NCI-H146 (cell line): ENCODE measurements at regions not wholly inside any gene's neighbourhood (a gene's known extent, or its start where the extent isn't known, plus 50 kb on each side); places are given as distances from the start of the nearest gene placed in this dataset.

Experiments
- DNase-seq: peaks from one replicate; lab custom pipeline; 2025; lab: John Stamatoyannopoulos, UW

DNA sequence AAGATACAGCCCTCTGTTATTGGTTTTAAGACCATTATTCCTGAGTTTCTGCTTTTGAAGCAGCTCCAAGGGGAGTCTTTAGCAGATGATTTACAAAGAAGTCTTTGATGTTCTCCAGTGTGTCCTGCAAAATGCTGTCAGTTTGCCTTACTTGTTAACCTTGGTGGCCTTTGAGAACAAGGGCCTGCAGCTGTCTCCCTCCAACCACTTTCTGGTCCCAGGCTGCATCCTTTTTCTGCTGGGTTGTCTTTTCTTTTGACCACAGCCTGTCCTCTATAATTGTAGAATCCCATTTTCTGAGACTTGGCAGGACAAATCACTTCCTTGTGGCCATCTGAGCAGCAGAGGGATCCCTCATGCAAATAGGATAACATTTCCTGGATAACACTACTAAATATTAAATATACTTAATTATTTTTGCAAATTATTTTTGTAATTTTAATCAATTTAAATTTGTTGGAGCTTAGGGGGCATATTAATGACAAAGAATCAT lies 281.4 kb downstream of the DMRT2 start:
- DNase-seq = no peak

DNA sequence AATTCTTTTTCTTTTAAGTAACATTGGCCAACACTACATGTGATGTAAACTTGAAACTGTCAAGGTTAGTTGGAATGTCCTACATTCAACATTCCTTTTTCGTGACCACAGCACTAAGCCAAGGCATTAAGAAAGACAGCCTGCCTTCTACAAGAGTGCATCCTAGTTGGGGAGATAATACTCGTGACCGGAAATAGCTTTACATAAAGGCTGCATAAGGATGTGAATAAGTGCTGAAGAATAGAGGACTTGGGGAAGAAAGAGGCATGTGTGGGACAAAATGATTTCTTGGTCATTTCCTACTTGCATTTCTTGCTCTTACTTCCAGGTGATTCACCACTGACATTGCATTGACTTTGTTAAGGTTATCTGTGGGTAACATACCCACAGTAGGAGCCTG lies 282.0 kb downstream of the DMRT2 start:
- DNase-seq = no peak

DNA sequence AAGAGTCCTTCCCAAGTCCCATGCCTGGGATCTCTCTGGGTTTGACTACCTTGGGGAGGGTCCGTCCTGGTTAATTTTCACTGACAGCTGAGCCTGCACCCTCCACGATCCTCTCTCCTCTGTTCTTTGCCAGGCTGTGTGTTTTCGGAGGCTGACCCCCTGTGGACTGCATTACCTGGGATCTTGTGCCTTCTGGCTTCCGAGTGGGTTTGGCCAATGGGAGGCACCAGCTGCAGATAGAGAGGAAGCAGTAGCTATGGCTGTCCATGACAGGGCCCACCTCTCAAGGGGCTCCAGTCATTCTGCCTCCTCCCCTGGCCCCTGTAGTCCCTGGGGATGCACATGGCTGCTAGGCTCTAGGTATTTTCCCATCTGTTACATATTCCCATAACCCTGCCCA lies 285.0 kb downstream of the DMRT2 start:
- no peak for DNase-seq

DNA sequence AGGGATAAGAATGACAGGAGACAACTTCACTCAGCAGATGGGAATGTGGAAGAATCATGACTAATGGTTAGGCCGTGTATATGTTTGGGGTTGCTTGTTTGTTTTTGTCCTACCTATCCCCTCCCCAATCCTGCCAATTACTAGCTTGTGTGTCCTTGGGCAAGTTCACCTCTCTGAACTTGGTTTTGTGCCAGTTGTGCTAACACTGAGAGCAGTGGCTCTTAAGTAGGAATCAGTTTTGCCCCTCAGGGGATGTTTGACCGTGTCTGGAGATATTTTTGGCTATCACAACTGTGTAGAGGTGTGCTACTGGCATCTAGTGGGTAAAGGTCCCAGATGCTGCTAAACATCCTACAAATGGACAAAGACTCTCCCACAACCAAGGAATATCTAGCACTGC lies 287.0 kb downstream of the DMRT2 start:
- no peak for DNase-seq

DNA sequence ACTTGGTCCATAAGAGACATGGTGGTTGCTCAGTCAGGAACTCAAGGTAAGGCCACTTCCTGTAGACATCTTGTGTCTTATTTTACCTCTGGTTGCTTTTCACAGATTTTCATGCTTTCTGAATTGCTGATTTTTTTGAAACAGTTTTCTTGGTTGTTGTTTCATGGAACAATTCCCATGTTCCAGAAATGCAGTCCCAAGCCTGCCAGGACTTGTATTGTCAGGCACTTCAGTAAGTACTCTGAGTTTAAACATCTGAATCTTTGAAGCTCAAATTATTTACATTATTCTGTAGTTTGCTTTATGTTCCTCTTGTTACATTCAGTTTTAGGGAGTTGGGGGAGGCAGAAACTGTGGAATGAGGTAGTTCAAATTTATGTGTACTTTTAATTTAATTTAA lies 290.2 kb downstream of the DMRT2 start:
- DNase-seq = no peak

DNA sequence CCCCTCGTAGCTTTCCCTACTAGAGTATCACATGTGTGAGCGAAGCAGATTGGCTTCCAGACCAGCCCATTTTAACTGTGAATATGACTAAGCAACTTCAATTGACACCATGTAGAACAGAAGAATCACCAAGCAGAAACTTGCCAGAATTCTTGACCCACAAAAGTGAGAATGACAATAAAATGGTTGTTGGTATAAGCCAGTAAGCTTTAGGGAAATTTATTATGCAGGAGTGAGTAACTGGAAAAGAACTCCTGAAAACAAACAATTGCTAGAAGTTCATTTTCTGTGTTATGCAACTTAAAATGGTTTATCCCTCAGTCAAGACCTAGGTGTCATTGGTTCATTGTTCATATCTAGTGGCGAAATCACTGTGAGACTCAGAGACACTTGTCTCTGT lies 303.1 kb downstream of the DMRT2 start:
- no peak for DNase-seq

DNA sequence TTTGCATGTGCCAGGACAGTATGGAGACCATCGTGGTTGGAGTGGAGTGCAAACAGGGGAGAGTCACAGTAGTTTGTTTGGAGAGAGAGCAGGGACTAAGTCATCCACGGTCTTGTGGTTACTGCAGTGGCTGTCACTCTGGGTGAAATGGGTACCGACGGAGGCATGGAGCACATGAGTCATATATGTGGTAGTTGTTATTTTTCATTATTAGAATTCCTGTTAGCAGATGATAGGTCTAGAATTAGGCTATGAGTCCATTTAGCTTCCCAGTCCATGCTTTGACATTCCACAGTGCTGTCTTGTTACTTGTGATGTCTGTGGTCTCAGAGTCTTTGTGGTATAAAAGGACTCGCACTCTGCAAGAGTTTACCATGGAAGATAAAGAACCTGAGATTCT lies 303.9 kb downstream of the DMRT2 start:
- no peak for DNase-seq

DNA sequence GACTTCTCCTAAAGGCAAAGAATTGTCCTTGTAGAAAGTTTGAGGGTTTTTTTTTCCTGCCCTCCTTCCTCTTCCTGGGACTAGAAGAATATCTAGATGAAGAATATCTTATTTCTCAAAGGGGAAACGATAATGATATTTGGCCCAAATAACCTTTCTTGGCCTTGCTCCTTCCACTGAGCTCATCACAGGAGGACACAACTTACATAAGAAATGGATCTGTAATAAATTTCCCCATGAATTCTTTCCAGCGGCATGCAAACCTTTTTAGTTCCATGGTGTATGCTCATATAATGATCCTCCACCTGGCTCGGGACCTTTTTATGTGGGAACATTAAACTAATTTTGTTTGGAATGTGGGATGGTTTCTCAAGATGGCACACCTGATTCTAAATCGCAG lies 304.4 kb downstream of the DMRT2 start:
- DNase-seq = no peak

DNA sequence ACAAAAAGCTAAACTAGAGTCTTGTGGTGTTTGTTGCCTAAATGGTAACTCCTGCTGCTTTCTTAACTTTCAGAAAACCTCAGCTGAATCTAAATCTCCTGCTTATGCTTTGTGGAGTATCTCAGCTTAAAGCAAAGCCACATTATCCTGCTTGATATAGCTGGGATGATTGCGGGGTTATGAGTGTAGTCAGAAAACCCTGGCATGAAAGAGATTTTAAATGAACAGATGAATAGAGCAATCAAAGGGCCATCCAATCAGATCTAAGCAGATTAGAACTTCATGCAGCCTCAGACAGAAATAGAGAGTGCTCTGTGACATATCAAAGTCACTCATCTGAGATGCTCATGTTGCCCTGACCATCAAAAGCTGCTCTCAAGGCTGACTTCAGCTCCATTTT lies 305.5 kb downstream of the DMRT2 start:
- no peak for DNase-seq

DNA sequence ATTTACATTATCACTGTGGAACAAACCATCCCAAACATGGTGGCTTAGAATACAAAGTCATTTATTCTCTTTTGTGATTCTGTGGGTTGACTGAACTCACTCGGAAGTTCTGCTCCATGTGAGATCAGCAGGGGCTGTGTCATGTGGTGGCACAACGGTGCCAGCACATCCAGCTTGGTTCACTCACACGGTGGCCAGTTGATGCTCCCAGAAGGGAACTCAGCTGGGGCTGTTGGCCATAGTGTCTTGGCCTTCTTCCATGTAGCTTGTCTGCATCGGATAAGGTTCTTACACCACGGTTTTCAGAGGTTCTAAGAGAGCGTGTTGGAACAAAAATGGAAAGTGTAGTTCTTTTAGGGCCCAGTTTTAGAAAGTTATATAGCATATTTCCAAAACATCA lies 312.7 kb downstream of the DMRT2 start:
- DNase-seq = no peak

DNA sequence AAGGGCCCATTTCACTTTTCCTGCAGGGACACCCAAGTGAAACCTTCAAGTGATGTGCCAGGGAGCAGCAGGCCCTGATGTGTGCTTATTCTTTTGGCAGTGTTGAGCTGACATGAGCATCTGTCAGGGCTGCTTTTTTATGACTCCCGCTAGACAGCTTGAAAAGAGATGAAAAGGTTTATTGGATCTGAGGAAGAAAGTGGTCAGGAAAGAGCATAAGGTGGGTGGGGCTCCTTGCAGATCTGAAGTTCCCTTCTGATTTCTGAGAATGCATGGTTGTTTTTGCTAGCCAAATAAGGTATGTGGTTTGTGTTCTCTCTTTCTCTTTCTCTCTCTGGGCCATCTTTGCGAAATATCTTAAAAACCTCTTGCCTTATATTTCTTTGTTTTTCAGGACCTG lies 316.1 kb downstream of the DMRT2 start:
- no peak for DNase-seq

DNA sequence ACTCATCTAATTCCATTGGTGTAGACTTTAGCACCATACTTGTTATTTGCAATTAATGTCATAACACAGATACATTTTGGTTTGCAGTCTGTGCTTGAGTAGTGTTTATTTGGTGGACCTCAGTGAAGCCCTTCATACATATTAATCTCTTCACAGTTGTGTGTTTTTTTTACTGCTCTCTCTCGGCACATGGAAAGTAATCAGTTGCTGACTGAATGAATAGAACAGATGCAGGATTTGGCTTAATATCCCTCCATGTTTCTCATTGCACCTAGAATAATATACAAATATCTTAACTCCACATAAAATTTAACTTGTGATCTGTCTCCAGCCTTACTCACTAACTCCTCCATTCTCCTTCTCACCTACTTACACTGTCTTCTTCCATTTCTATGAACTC lies 319.1 kb downstream of the DMRT2 start:
- DNase-seq = no peak

DNA sequence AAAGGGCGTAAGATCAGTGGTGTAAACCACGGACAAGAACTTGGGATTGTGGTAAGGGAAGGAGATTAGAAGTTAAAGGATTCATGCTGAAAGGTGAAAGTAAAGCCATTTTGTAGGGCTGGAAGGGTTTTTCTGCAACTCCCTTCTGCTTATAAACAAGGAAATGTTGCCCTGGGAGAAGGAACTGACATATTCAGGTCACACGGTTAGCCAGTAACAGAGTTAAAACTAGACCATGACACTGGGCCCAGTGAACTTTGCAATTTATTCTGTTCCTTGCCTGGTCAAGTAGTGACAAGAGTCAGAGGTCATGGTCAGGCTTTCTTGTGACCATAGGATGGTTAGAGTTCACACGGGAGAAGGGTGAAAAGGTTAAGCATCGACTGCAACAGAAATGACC lies 323.3 kb downstream of the DMRT2 start:
- DNase-seq = no peak

DNA sequence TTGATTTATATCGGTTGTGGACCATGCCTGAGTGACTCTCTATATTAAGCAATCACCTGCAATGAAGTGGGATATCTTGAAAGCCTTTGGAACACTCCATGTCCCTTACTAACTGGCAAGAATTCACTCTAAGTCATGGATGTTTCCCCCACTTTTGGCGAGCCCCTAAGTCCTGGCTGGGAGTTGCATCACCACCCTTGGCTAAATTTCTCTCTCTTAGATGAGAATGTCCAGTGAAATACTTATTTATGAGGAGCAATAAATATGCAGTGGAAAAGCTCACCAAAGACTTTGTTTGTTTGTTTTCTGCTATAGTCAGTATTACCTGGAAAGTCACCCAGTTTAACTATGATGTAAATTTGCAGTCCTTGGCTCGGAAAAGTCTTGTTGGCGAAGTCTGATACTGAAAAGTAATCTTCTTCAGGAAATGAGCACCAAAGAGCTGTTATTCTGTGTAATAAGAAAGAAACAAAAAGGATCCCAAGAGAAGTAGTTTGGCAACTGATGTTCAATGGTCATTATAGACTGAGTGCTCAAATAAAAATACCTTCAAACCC lies 333.8 kb downstream of the DMRT2 start:
- DNase-seq = no peak

DNA sequence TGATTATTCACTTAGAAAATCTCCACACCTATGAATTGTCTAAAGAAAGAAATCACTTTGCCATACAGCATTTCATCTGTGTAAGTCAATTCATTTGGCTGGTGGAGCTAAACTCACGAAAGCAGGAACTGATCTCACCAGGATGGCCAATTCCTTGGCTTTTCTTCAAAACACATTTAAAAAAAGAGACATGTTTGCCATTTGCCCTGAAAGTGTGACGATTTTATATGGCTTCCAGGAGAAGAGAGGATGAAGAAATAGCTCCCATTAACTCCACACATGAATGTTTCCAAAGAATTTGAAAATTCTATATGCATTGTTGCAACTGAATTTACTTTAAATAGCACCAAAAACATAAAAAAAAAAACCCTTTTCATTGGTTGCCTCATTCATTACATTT lies 334.7 kb downstream of the DMRT2 start:
- no peak for DNase-seq

DNA sequence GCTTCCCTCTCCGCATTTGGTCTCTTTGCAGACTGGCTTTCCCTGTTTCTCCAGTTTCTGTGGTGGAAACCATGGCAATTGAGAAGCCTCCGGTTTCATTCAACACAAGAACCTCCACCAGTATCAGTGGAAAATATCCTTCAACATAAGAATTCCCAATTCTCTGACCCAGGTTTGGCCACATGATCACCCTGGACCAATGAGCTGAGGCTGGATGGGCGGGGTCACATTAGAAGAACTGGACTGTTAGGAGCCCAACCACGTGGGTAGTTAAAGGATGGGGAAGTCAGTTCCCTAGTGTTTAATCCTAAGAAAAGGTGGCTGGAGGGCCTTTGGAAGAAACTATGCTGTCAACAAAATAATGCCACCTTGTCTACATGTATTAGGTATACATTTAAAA lies 336.3 kb downstream of the DMRT2 start:
- DNase-seq = no peak

DNA sequence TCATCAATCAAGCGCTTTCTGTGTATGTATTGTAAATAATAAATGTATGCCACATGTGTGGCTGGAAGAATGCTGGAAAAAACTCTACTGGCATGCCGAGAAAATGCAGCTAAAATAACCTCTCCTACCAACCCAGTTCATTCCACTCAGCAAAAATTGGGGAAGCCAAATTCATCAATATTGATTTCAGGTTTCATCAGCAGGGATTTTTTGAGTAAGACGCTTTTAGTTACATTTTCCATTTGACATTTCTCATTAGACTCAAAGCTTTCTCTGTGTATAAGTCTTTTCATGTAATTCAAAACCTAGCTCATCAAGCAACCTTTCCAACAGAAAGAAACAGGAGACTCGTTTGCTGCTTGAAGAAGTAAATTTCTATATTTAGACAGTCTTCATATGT lies 338.1 kb downstream of the DMRT2 start:
- DNase-seq = no peak

DNA sequence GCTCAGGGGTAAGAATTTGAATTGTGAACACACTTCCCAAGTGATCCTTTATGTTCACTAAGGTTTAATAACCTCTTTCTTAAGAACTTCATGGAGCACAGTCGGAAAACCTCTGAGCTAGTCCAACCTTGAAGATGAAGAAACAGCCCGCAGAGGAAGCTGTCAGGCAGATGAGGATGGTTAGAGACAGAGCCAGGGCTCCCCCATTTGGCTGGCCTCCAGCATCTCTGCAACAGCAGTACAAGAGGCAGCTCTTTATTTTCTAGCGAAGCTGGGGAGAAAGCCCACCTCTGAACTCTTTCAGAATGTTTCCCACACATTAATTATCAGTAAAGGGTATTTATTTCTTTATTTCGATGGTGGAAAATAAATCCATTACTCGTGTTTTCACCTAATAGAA lies 350.8 kb downstream of the DMRT2 start:
- no peak for DNase-seq

DNA sequence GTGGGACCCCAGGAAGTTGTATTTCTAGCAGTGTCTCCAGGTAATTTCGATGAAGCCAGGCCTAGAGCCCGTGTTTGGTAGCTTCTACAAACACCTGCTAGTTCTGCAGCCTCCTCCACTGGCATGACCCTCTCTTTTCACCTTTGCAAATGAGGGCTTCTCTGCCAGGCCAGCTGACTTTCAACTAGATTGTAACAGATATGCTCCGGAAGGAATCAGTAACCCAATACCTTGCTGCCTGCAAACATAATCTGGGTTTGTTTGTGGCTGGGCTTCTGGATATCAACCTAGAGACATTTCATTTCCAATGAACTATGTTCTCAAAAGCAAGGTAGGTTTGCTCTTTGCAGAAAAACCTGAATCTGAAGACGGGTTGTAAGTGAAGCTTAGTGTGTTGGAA lies 354.8 kb downstream of the DMRT2 start:
- DNase-seq = no peak

DNA sequence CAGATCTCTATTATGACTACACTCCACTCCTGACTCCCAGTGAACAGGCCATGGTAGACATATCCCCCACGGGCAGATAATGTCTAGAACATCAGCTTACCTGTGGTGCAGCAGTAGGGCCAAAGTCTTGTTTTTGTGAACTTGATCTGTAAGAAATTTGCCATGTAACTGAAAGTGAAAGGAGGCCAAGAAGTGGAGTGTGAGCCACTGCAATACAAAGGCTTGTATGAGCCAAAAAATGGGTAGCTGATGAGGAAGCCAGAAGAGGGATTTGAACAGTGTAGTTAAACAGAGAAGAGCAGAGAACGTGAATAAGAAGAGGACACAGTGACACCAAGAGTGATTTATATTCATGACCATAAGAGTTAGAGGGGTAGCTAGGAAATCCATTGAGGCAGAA lies 361.7 kb downstream of the DMRT2 start:
- DNase-seq = no peak

DNA sequence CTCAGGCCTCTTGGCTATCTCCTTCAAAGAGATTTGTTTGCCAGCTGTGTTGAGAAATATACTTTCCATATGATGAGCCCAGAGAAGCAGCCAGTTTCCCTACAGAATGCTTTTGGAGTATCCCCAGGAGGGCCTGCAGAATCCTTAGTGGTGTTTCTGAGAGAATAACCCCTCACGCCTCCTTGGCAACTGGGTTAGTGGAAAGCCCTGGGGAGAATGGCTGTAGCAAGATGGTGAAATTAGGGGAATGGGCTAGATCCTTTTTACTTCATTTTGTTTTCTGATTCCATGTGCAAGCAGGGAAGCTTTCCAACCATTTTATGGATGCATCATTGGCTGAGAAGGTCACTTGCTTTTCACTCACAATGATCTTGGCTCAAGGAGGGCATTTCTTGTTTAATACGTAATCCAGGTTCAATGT lies 364.6 kb downstream of the DMRT2 start:
- no peak for DNase-seq

DNA sequence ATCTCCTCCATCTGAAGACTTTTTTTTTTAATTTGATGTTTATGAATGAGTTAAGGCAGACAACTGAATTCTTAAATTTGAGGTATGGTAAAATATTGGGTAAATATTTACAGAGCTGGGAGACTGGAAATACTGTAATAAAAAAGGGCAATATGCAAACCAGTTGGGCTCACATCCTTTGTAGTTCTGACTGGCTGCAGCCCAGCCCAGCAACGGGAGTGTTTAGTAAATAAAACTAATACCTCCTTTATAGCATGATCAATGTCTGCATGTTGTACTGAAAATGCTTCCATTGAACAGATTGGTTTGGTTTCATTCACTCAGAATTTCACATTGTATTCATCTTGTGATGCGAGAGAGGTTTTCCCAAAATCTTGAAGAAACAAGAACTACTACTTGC lies 365.0 kb downstream of the DMRT2 start:
- no peak for DNase-seq

DNA sequence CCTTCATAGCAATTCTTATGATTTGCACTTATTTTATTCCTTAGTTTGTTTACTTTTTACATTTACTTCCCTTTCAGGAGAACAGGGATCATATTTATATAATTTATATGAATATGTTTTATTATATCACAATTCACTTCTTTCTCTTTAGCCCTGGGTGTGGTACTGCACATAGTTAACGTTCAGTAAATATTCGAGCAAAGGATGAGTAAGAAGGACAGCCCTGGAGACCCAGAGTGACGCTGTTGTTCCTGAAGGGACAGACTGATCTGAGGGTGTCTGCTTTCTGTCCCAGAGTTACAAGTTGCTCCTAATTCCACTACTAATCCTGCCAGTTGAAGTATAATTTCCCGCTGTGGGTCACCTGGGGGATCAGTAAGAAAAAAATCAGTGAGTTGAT lies 366.1 kb downstream of the DMRT2 start:
- no peak for DNase-seq

DNA sequence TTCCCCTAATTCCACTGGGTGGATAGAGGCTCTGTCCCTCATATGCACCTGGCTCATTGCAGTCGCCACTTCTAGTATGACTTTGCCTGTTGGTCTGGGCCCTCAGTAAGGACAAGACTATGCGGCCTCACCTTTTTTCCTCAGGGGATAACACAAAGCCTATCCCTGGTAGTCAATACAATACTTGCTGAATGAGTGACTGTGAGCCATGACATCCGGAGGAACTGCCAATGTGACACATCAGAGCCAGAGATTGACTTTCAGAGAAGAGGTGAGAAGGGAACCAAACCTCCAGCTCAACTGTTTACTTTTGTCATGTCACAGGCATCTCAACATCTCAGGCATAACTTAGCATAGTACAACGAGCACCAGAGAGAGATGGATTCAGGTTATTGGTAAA lies 371.3 kb downstream of the DMRT2 start:
- DNase-seq = no peak

DNA sequence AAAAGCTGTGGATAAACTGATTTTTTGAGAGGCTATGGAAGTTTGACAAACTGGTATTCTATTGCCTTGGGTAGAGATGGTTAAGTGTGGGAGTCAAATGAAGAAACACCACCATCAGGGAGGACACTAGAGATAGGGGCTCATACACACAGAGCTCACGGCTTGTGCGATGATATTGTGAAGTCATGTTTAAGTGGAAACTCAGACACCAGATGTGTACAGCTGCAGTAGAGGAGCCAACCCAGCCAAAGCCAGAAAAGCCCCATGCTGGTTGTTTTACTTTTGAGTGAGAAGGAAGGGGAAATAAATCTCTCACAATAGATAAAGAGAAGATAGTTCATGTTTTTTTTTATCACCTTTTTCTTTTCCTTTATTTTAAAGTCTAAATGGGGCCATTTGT lies 377.7 kb downstream of the DMRT2 start:
- no peak for DNase-seq
